CD4-positive, alpha-beta T cell treated with Interleukin-10 for 1 hour (primary cell): ENCODE measurements at regions not wholly inside any gene's neighbourhood (a gene's known extent, or its start where the extent isn't known, plus 50 kb on each side); places are given as distances from the start of the nearest gene placed in this dataset.
"Not testable (repeated sequence)": the region's sequence is repeated elsewhere in the genome, so short reads cannot be mapped to it uniquely, and the experiment has no call there.

Source experiments
- DNase-seq: peaks from one replicate; pipeline ENCODE4 v3.0.0-alpha.2; 2020

GRCh38 chr6:4655196-4656025 lies 120.8 kb upstream of the CDYL start:
- DNase-seq, result no peak

- no peak for DNase-seq
These were observed 123.1 kb upstream of the CDYL start for GRCh38 chr6:4653141-4653540.

GRCh38 chr6:4651831-4652467 lies 124.3 kb upstream of the CDYL start:
- DNase-seq, result no peak

GRCh38 chr6:4649728-4650127 lies 126.5 kb upstream of the CDYL start:
- no peak for DNase-seq

GRCh38 chr6:4647414-4648365 lies 128.5 kb upstream of the CDYL start:
- peak; percentile 5 for DNase-seq

- no peak for DNase-seq
These were observed 130.4 kb upstream of the CDYL start for GRCh38 chr6:4645713-4646360.

- DNase-seq, result no peak
These were observed 131.2 kb upstream of the CDYL start for GRCh38 chr6:4644996-4645395.

- no peak for DNase-seq
These were observed 134.7 kb upstream of the CDYL start for GRCh38 chr6:4641461-4641860.

- no peak for DNase-seq
These were observed 136.1 kb upstream of the CDYL start for GRCh38 chr6:4640139-4640538.

- no peak for DNase-seq
These were observed 137.6 kb upstream of the CDYL start for GRCh38 chr6:4638641-4639040.

GRCh38 chr6:4637691-4638433 lies 138.3 kb upstream of the CDYL start:
- no peak for DNase-seq

- DNase-seq, result no peak
These were observed 139.4 kb upstream of the CDYL start for GRCh38 chr6:4636881-4637224.

- DNase-seq, result no peak
These were observed 139.9 kb upstream of the CDYL start for GRCh38 chr6:4636191-4636880.

- DNase-seq, result no peak
These were observed 140.5 kb upstream of the CDYL start for GRCh38 chr6:4635666-4636065.

- DNase-seq, result no peak
These were observed 143.8 kb upstream of the CDYL start for GRCh38 chr6:4632421-4632820.

- not testable (repeated sequence) for DNase-seq
These were observed 146.4 kb upstream of the CDYL start for GRCh38 chr6:4629789-4630188.

GRCh38 chr6:4625557-4625956 lies 150.6 kb upstream of the CDYL start:
- no peak for DNase-seq

GRCh38 chr6:4624726-4625125 lies 151.5 kb upstream of the CDYL start:
- no peak for DNase-seq

- DNase-seq, result no peak
These were observed 155.7 kb upstream of the CDYL start for GRCh38 chr6:4620284-4621151.

- DNase-seq, result no peak
These were observed 159.9 kb upstream of the CDYL start for GRCh38 chr6:4616311-4616710.

GRCh38 chr6:4615891-4616290 lies 160.3 kb upstream of the CDYL start:
- DNase-seq, result no peak
